Liver (tissue), 8 donors: ENCODE measurements at regions not wholly inside any gene's neighbourhood (a gene's known extent, or its start where the extent isn't known, plus 50 kb on each side); places are given as distances from the start of the nearest gene placed in this dataset.

Source experiments
- DNase-seq: peaks from one replicate; pipeline ENCODE4 v3.0.0-alpha.2; 2017; ENCODE audit warnings: low spot score
- H3K27ac ChIP-seq, 2 donors: one replicate each; pipeline ENCODE4 v1.7.0; 2013; ENCODE audit warnings: inconsistent platforms in 2 of 2, low read length in 2 of 2, control low read depth in 1 of 2, low read depth in 1 of 2, mild to moderate bottlenecking in 1 of 2
- H3K27me3 ChIP-seq, 4 donors: one replicate each; pipeline versions ENCODE4 v1.6.1 to v1.7.0; 2013; ENCODE audit warnings: low read length in 3 of 4, inconsistent platforms in 1 of 4, mild to moderate bottlenecking in 1 of 4, moderate library complexity in 1 of 4; ENCODE audit not compliant: control insufficient read depth in 4 of 4, insufficient read depth in 4 of 4
- H3K36me3 ChIP-seq, 4 donors: one replicate each; pipeline versions ENCODE4 v1.6.1 to v1.7.0; 2013; ENCODE audit warnings: low read length in 3 of 4, mild to moderate bottlenecking in 3 of 4, low read depth in 1 of 4, moderate library complexity in 1 of 4; ENCODE audit not compliant: control insufficient read depth in 4 of 4, insufficient read depth in 3 of 4
- H3K4me1 ChIP-seq, 4 donors: one replicate each; pipeline versions ENCODE4 v1.6.1 to v1.7.0; 2013; ENCODE audit warnings: low read length in 3 of 4, mild to moderate bottlenecking in 3 of 4, moderate library complexity in 1 of 4; ENCODE audit not compliant: control insufficient read depth in 4 of 4, insufficient read depth in 4 of 4
- H3K4me3 ChIP-seq, 3 donors: one replicate each; pipeline versions ENCODE4 v1.6.1 to v1.7.0; 2013; ENCODE audit warnings: low read length in 3 of 3, control low read depth in 1 of 3, low read depth in 1 of 3, mild to moderate bottlenecking in 1 of 3
- H3K9ac ChIP-seq, 2 donors: one replicate each; pipeline ENCODE4 v1.7.0; 2013; ENCODE audit warnings: low read length in 2 of 2, mild to moderate bottlenecking in 2 of 2, moderate library complexity in 2 of 2, control low read depth in 1 of 2, low read depth in 1 of 2
- H3K9me3 ChIP-seq, 4 donors: one replicate each; pipeline versions ENCODE4 v1.6.1 to v1.7.0; 2013; ENCODE audit warnings: low read length in 3 of 4; ENCODE audit not compliant: control insufficient read depth in 4 of 4
- ATF3 ChIP-seq: IDR thresholded peaks from 2 replicates; pipeline ENCODE4 v1.6.1; 2016; ENCODE audit warnings: antibody characterized with exemption
- CTCF ChIP-seq: fragments of 150-350 bp; IDR thresholded peaks from 2 replicates; pipeline ENCODE4 v1.5.1; 2017; ENCODE audit warnings: improper control_type of control experiment, low read depth, low read length; ENCODE audit not compliant: missing input control
- EGR1 ChIP-seq, 2 donors: IDR thresholded peaks; 2 replicates each; pipeline ENCODE4 v1.6.1; 2016 to 2018; ENCODE audit warnings: antibody characterized with exemption in 2 of 2, low read depth in 2 of 2
- FOXA1 ChIP-seq: IDR thresholded peaks from 2 replicates; pipeline ENCODE4 v1.6.1; 2016; ENCODE audit warnings: antibody characterized with exemption
- FOXA2 ChIP-seq: IDR thresholded peaks from 2 replicates; pipeline ENCODE4 v1.6.1; 2016; ENCODE audit warnings: antibody characterized with exemption
- GABPA ChIP-seq, 2 donors: IDR thresholded peaks in 1 of 2; conservative IDR thresholded peaks in 1 of 2; 2 replicates each; pipeline ENCODE4 v1.6.1; 2016; ENCODE audit warnings: antibody characterized with exemption in 2 of 2, mild to moderate bottlenecking in 1 of 2, moderate library complexity in 1 of 2
- HNF4A ChIP-seq, 2 donors: conservative IDR thresholded peaks; 2 replicates each; pipeline ENCODE4 v1.6.1; 2016; ENCODE audit warnings: antibody characterized with exemption in 2 of 2, mild to moderate bottlenecking in 2 of 2
- HNF4G ChIP-seq: IDR thresholded peaks from 2 replicates; pipeline ENCODE4 v1.6.1; 2016; ENCODE audit warnings: antibody characterized with exemption
- MAX ChIP-seq: IDR thresholded peaks from 2 replicates; pipeline ENCODE4 v1.6.1; 2016; ENCODE audit warnings: antibody characterized with exemption
- NR2F2 ChIP-seq: IDR thresholded peaks from 2 replicates; pipeline ENCODE4 v1.6.1; 2016; ENCODE audit warnings: antibody characterized with exemption
- REST ChIP-seq: IDR thresholded peaks from 2 replicates; pipeline ENCODE4 v1.6.1; 2016; ENCODE audit warnings: antibody characterized with exemption, mild to moderate bottlenecking
- RXRA ChIP-seq, 2 donors: IDR thresholded peaks; 2 replicates each; pipeline ENCODE4 v1.6.1; 2017 to 2018; ENCODE audit warnings: antibody characterized with exemption in 2 of 2, mild to moderate bottlenecking in 1 of 2
- SP1 ChIP-seq: IDR thresholded peaks from 2 replicates; pipeline ENCODE4 v1.6.1; 2018; ENCODE audit warnings: antibody characterized with exemption, mild to moderate bottlenecking
- TAF1 ChIP-seq: conservative IDR thresholded peaks from 2 replicates; pipeline ENCODE4 v1.6.1; 2016; ENCODE audit warnings: antibody characterized with exemption, mild to moderate bottlenecking
- YY1 ChIP-seq: IDR thresholded peaks from 2 replicates; pipeline ENCODE4 v1.6.1; 2016; ENCODE audit warnings: antibody characterized with exemption, mild to moderate bottlenecking
- ZBTB33 ChIP-seq: IDR thresholded peaks from 2 replicates; pipeline ENCODE4 v1.6.1; 2016; ENCODE audit warnings: antibody characterized with exemption
- WGBS: extraction: QIAGEN DNeasy Blood & Tissue Kit; methylation state at CpG from one replicate; pipeline ENCODE4 v1.1.7; 2013; 5-methylcytosine and 5-hydroxymethylcytosine counted together
- donor health status: healthy.
- donor health status: healthy.
- donor health status: healthy.
- donor health status: healthy.
- donor health status: healthy.

GRCh38 chr2:57515366-57515765, 531.2 kb upstream of the VRK2 start:
- H3K9me3 ChIP-seq = no peaks in the 10 kb centered on the region
- no peak for DNase-seq
- no peak for TF ChIP-seq HNF4A (conservative IDR thresholded peaks at IDR 0.05)
- no peak for TF ChIP-seq TAF1
- TF ChIP-seq GABPA (IDR thresholded peaks at IDR 0.05 in 1 of 2, conservative IDR thresholded peaks at IDR 0.05 in 1 of 2) = no peak
- no peak for TF ChIP-seq EGR1 (IDR thresholded peaks at IDR 0.05; ENCODE audit: low read depth in 2 of 2)
- TF ChIP-seq HNF4G = no peak
- no peak for TF ChIP-seq REST
- no peak for TF ChIP-seq YY1
- TF ChIP-seq MAX = no peak
- TF ChIP-seq NR2F2 = no peak
- TF ChIP-seq RXRA (IDR thresholded peaks at IDR 0.05) = no peak
- TF ChIP-seq CTCF = no peak
- TF ChIP-seq ZBTB33 = no peak
- no peak for TF ChIP-seq SP1
- TF ChIP-seq FOXA2 = no peak
- TF ChIP-seq ATF3 = no peak
- no peak for TF ChIP-seq FOXA1
- no peak overlapping the region for H3K27ac ChIP-seq
- peaks cover 0 to 3% (median 0%) of the 10 kb centered on the region in 4 donors for H3K4me1 ChIP-seq
- H3K27me3 ChIP-seq = no peaks in the 10 kb centered on the region
- no peak overlapping the region for H3K4me3 ChIP-seq
- H3K9ac ChIP-seq = no peak overlapping the region
- WGBS = 55% methylated on average over 3 of the region's 3 CpGs
- H3K36me3 ChIP-seq = no peaks in the 10 kb centered on the region
